ENCODE measurements at regions not wholly inside any gene's neighbourhood (a gene's known extent, or its start where the extent isn't known, plus 50 kb on each side); places are given as distances from the start of the nearest gene placed in this dataset.
A peak's percentile ranks its signal among the peaks of the same experiment; 100 is the strongest.
"Not testable (repeated sequence)": the region's sequence is repeated elsewhere in the genome, so short reads cannot be mapped to it uniquely, and the experiment has no call there.

DNA sequence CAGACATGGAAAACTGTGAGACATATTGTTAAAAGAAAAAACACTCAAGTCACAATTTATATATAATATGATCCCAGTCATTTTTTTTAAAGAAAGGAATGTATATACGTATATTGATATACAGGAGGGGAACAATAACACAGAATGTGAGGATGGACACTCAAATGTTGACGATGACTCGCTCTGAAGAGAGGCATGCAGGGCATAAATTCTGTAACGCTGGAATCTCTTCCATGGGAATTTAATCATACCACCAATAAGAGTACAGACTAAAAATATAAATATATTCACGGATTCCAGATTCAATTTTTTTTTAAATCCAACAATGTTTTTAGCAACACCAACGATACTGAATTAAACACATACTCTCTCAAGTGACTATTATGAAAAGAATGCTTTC lies 106.9 kb upstream of the CCDC28A start:
- no peak for DNase-seq

DNA sequence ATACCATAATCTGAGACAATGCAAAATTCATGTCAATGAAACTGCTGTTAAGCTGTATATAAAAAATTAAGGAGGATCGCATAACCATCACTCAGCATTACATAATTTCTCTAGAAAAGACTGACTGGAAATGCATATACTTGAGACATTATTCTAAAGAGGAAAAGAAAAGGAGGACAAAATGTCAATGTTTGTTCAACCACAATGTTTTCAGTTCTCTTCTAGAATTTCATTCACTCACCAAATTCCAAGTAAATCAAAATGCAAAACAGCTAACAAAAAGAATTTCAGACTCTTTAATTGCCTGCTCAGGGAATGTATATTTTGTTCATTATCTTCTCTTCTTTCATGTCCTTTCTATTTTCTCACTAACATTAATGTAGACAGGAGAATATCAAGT lies 106.2 kb upstream of the CCDC28A start:
- no peak for DNase-seq

DNA sequence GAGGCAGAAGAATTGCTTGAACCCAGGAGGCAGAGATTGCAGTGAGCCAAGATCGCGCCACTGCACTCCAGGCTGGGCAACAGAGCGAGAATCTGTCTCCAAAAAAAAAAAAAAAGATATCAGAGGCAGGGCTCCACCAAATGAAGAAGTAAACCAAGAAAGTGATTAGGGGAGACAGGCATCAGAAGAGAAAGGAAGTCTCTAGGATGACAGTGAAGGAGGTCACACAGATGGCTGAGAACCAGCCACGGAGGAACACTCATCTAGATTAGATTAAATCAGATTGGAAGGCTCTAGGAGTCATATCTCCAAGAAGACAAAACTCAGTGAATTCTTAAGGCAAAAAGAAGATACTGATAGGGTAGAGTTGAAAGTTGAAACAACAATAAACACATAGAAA lies 102.2 kb upstream of the CCDC28A start:
- DNase-seq, result no peak

DNA sequence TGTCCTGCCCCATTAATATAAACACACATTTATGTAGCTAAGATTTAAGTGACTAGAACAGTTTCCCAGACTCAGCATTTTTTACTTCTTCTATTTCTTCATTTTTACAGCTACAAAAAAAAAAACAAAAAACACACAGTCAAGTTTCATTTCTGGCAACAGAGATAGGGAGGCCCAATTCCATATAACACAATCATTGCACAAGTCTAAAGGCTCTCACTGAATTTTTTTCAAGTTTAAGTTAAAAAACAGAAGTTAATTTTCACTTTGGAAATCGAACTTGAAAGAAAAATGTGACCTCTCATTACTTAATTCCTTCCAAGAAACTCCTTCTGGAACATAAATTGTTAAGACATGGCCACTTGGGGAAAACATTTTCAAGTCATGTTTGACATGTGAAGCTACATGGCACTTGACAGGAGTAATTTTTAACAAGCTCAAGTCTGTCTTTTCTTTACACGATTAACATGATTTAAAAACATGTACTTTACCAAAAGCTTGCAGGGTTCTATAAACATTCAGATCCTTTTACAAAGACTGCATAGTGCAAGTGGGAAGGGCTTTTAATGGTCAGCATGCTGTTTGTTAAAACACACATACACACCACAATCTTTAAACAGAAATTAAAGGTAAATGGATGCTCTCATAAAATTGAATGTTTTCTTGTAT lies 100.1 kb upstream of the CCDC28A start:
- DNase-seq, result no peak

DNA sequence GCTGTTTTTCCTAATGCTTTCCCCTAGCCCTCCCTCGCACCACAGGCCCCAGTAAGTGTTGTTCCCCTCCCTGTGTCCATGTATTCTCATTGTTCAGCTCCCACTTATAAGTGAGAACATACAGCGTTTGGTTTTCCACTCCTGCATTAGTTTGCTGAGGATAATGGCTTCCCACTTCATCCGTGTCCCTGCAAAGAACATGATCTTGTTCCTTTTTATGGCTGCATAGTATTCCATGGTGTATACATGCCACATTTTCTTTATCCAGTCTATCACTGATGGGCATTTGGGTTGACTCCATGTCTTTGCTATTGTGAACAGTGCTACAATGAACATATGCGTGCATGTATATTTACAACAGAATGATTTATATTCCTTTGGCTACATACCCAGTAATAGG lies 99.1 kb upstream of the CCDC28A start:
- DNase-seq, result not testable (repeated sequence)

DNA sequence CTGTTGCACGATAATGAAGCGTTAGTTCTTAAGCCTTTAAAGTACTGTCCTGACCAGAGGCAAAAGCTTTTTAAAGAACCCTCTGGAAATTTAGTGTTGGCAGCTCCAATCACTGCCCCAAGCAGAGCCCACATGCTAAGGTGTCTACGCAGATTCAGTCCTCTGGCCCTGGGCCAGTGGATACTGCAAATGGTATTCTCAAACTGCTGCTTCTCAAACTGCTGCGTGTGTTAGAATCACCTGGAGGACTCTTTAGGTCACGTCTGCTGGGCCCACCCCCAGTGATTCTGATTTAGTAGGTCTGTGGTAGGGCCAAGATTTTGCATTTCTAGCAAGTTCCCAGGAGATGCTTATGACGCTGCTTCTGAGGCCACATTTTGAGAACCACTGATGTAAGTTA lies 96.0 kb upstream of the CCDC28A start:
- no peak for DNase-seq

DNA sequence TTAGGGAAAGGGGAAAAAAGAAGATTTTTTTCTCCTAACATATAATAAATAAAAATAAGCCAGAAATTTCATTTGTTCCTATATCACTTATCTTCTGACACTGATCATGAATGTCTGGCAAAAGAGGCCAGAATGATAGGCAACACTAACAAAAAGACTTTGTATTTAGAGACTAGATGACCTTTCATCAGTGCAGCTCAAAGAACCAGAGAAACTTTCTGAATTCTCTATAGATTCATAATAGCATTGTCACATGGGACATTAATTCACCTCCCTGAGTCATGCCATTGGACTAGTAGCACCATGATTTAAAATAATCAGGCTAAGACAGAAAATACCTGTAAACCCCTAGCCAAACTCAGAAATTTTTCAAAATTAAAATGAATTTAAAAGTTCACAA lies 95.4 kb upstream of the CCDC28A start:
- DNase-seq, result no peak

DNA sequence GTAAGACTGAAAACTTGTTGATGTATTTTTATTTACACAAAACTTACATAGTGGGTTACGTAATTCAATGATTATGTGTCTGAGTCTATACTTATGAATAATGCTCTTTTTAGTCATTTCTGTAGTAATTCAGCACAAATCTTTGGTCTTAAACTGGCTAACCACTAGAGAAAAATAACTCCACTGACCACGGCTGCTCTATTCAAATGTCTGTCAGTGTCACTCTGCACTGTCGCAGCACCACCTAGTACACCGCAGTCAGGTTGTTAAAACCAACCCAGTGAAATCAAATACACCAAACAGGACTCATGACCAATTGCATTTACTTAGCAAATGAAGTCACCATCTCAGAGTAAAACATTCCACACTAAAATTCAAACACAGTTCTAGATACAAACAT lies 93.5 kb upstream of the CCDC28A start:
- DNase-seq, result no peak

DNA sequence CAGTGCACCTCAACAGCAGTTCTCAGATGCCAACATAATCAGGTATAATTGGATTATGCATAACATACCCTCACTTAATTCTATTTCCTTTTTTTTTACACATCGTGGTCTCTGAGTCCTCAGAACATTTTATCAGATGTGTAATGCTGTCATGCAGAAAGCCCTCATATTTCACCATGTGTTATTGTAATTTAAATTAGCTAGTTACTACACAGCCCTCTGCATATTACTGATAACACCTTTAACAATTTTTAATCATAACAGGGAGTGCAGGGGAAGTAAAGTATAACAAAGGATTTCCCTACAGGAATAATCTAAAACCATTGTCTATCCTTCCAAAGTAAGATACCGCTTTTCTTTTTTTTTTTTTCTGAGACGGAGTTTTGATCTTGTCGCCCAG lies 91.9 kb upstream of the CCDC28A start:
- no peak for DNase-seq

DNA sequence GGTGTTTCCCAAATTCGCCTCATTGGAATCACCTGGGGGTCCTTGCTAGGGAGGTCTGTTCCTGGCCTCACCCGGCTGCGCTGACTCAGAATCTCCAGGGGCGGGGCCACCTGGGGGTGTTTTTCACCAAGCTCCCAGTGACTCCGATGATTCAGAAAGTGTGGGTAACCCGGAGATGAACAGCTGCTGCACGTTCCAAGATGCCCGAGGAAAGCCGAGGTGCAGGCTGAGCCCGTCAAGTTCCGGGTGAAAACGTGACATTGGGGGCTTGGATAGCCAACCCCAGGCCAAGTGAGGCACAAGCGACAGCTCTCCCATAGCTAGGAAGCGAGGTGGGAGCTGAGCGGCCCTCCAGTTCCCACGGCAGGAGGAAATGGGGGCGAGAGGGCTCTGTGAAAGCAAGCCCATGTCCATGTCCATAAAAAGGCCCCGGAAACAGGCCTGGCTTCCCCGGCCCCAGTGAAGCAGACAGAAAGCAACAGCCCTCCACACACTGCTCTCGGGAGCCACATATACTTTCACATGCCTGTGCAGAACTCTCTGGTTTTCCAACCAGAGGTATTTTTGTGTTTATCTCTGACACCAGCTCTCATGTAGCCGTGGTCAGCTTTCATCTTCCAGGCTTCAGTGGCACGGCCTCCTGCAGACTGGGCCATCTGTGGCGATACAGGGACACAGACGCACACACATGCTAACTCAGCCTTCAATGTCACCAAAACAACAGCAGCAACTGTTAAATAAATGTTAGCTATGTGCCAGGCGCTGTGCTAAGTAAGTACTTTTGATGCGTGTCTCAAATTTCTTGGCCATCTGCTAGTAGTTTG lies 90.7 kb upstream of the CCDC28A start:
- no peak for DNase-seq

DNA sequence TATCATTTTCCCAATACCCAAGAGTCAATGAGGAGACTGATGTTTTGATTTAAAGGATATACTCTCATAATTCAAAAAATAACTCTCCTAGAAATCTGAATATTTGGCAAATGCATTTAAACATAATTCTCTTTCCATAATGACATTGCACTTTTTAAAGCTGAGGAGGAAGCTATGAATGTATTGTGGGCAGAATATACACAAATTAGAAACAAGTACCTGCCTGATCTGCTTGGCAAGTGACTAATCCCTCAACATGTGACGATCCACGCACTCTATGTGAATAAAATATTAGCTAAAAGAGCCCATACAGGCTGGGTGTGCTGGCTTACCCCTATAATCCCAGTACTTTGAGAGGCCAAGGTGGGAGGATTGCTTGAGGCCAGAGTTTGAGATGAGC lies 88.3 kb upstream of the CCDC28A start:
- no peak for DNase-seq

DNA sequence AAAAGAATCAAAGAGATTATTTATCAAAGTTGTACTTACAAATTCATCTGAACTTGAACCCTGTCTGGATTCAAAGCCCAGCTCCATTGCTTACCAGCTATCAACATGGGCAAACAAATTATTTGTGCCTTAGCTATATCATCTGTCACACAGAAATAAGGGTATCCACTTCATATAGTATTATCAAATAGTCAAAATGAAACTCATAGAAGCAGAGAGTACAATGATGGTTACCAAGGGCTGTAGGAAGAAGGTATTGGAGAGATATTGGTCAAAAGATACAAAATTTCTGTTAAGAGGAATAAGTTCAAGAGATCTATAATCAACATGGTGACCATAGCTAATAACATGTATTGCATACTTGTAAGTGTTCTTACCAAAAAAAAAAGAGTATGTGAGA lies 87.8 kb upstream of the CCDC28A start:
- no peak for DNase-seq

DNA sequence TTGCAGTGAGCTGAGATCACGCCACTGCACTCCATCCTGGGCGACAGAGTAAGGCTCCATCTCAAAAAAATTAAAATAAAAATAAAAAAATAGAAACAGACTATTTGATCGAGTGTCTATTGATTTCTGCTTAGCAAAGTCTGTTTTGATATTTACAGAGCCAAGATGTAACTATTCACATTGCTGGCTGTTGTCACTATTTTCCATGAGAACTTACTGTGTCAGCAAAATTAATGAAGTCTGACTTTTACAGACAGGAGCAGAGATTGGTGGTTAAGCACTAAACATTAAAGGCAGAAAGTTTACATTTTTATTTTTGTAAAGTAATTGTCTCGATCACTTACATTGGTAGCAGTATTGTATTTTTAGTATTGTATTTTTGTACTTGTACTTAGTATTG lies 85.0 kb upstream of the CCDC28A start:
- no peak for DNase-seq

DNA sequence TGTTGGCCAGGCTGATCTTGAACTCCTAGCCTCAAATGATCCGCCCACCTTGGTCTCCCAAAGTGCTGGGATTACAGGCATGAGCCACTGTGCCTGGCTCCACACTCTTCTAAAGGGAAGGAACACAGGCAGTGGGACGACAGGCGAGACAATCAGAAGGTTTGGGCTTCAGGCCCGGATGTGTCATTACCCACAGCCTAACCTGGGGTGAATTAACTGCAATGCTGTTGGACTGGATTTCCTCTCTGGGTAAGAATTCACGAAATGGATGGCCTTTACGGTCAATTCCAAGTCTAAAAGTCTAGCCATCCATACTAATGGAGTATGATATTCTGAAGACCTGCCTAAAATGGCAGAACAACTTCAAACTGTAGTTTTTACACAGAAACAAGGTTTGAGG lies 83.7 kb upstream of the CCDC28A start:
- no peak for DNase-seq

DNA sequence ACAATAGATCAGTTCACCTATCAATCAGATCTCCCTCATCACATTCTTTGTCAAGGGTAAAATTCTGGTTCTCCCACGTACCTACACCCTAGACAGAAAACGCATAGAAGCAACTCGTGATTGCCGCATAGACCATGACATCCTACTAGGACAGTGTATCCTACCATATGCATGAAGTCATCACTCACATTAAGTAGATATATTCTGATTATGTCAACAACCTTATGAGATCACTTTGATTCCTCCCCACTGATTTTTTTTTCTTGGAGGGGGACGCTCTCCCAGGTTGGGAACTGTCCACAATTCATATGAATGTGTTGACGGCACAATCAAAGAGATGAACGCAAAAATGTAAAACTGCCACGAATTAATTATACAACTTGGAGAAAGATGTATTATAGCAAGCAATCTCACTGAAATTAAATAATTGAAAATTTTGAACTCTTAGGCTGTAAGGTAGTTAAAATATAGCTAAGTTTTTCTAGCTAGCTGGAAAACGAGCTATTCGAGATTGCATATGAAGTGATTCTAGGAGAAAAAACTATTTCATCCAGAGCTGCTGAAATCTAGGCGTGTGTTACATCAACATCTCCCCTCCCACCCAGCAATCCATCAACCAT lies 82.5 kb upstream of the CCDC28A start:
- DNase-seq, result no peak

DNA sequence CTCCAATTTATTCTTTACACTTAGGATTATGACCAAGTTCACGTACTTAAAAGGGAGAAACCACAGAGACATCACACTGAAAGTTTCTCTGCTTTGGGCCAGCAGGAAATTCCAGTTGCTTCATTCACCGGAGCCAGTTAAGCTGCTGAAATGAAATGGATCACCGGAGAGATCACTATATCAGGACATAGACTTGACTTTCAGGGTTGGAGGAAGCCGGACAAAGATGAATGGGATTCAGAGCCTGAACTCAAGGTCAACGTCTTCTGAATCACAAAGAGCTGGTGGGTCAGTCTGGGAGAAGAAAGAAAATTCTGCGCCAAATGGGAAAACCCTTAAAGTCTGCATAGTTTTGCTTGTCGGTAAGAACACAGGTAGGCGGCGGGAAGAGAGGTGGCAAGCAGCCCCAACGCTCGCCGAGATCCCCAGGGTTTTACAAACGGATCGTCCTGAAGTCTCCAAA lies 81.9 kb upstream of the CCDC28A start:
- no peak for DNase-seq

DNA sequence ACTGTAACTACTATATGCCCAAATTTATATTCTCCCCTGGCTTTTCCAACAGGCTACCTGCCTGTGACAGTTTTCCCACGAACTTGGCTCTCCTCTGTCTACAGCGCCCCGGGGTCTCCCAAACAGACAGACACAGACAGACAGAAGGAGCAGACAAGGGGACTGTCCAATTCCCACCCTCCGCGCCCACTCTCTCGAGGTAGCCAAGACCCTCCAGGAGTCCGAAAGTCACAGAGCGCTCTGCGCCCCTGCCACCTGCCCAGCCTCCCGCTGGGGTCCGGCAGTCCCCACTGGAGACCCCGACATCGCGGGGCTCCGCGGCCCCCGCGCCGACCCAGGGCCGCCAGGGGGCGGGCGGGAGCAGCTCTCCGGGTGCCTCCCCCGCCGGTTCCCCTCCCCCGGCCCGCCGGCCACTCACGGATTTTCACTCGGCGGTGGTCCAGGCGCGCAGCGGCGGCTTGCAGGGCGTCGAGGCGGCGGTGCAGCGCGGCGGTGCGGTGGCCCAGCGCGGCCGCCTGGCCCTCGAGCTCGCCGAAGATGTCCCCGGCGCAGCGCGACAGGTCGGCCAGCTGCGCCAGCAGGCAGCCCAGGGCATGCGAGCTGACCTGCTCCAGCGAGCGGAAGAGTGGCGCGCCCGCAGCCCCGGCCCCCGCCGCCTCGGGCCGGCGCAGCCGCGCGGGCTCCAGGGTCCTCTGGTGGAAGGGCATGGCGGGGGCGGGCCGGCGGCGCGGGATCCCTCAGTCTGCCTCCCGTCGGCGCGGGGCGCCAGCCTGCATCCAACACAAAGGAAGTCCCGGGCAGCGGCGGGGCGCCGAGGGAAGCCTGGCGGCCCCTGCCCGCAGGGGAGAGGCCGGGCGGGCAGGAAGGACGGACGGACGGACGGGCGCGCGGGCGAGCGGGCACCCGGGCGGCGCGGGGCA lies 81.3 kb upstream of the CCDC28A start:
- DNase-seq, result peak; percentile 35

DNA sequence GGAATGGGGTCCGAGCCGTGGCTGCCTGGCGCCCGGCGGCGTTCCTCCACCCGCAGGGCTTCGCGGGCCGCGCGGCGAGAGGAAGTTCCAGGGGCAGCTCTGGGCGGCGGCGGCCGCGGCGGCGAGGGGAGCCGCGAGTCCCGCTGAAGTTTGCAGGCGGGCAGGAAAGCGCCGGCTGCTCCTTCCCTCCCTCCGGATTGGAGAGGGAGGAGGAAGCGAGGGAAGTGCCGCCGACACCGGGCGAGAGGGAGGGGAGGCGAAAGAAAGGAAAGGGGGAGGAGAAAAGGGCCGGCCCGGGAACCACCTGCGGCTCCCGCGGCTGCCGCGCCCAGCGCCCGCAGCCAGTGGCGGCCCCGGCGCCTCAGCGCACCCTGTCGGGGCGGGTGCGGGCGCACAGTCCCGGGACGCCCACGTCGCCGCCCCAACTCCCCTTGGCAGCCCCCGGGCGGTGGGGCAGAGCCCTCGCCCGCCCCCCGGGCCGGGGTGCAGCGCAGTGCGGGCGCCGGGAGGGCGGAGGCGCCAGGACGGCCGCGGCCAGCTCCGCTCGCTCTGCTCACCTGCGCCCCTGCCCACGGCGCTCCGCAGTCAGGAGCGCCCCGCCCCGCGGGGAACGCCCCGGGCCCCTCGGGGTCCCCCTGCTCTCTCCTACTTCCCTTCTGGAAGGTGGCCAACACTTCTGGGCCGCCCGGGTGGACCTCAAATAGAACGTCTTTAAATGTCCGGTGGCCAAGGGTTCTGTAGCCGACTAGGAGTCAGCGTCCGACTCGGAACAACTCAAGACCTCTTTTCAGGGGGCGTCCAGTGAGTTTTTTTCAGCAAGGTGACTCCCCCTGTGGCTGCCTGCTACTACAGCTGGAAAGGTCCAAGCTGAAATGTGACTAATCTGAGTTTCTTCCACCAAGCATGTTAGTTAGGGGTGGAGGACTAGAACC lies 80.3 kb upstream of the CCDC28A start:
- DNase-seq, result peak; percentile 20

DNA sequence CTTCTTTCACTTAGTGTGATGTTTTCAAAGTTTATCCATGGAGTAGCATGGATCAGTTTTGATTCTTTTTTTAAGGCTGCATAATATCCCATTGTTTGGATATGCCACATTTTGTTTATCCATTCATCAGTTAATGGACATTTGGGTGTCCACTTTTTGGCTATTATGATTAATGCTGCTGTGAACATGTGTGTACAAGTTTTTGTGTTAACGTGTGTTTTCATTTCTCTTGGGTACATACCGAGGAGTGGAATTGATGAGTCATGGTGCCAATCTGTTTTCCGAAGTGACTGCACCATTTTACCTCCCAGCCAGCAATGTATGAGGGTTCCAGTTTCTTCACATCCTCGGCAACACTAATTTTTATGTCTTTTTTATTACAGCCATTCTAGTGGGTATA lies 78.4 kb upstream of the CCDC28A start:
- DNase-seq, result no peak

DNA sequence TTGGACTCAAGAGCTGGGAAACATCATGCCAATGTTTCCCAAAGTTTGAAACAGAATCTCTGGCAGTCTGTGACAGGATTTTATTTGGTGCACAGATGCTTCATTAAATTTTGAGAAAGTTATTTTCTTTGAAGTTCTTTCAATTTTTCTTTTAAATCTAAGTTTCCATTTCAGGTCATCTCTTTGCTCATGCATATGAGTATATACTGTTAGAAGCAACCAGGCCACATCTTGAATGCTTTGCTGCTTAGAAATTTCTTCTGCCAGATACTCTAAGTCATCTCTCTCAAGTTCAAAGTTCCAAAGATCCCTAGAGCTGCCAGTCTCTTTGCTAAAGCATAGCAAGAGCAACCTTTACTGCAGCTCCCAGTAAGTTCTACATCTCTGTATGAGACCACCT lies 59.1 kb upstream of the CCDC28A start:
- DNase-seq, result no peak

DNA sequence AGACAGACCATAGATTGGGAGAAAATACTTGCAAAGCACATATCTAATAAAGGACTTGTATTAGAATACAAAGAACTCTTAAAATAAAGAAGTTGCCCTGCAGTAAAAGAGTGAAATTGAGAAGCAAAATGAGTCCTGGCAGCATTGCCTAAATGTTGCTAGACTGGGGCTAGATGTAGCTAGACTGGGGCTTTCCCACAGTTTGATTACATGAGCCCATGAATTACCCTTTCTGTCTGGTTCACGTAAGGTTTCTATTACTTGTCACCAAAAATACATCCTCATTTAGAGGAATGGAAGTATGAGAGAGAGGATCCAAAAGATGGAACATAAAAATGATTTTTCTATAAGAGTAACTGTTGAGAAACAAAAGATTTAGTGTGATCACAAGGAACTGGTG lies 57.6 kb upstream of the CCDC28A start:
- no peak for DNase-seq
